Activated T-cell treated with anti-CD3 and anti-CD28 coated beads, Interleukin-2, amount 50 U/mL, for 4 hours (primary cell): ENCODE measurements at regions not wholly inside any gene's neighbourhood (a gene's known extent, or its start where the extent isn't known, plus 50 kb on each side); places are given as distances from the start of the nearest gene placed in this dataset.
"Not testable (repeated sequence)": the region's sequence is repeated elsewhere in the genome, so short reads cannot be mapped to it uniquely, and the experiment has no call there.

Experiments
- ATAC-seq, 2 donors: fragments of 200-7000 bp; cut with Tn5 transposase; one replicate each; pipeline ENCODE4 v1.10.0; 2021
- DNase-seq: peaks from one replicate; pipeline ENCODE4 v3.0.0-alpha.2; 2020
- H3K27me3 Mint-ChIP-seq: one replicate; pipeline ENCODE4 v1.8.0; 2021; ENCODE audit warnings: low read depth, mixed read lengths
- H3K36me3 Mint-ChIP-seq: one replicate; pipeline ENCODE4 v1.8.0; 2022; ENCODE audit warnings: mixed read lengths; ENCODE audit not compliant: insufficient read depth
- H3K4me1 Mint-ChIP-seq: one replicate; pipeline ENCODE4 v1.8.0; 2021; ENCODE audit warnings: low read depth, mixed read lengths
- H3K4me3 Mint-ChIP-seq: one replicate; pipeline ENCODE4 v1.8.0; 2021; ENCODE audit warnings: mild to moderate bottlenecking, moderate library complexity, mixed read lengths
- H3K9me3 Mint-ChIP-seq: one replicate; pipeline ENCODE4 v1.8.0; 2021; ENCODE audit warnings: mixed read lengths

DNA sequence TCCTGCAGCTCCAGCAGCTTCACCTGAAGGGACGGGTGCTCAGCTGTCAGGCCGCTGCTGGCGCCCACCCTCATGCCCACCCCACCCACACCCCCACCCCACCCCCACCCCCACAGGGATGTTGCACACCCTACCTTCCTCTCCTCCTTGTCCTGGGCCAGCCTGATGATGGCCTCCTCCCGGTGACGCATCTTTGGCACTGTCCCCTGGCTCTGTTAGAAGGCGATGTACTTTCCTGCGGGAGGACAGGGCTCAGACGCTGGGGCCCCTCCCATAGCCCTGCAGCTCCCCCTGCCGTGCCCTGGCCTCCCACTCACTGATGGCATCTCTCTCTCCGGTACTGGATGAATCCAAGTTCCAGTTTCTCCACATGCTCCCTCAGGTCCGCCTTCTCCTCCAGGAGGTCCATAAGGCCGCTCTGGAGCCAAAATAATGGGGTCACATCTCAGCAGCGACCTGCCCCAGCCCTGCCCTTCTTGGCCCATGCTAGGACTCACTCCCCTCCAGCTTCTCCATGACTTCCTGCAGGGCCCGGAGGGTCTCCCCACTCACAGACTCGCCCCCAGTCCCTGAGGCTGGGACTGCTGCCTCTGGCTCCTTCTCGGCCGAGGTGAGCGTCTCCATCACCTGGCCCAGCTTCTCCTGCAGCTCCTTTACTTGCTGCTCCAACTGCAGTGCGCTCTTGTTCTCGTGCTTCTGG lies 55.2 kb downstream of the GOLGA8B start:
- not testable (repeated sequence) for H3K36me3 Mint-ChIP-seq, H3K9me3 Mint-ChIP-seq, ATAC-seq, H3K4me3 Mint-ChIP-seq, H3K27me3 Mint-ChIP-seq, H3K4me1 Mint-ChIP-seq, DNase-seq

DNA sequence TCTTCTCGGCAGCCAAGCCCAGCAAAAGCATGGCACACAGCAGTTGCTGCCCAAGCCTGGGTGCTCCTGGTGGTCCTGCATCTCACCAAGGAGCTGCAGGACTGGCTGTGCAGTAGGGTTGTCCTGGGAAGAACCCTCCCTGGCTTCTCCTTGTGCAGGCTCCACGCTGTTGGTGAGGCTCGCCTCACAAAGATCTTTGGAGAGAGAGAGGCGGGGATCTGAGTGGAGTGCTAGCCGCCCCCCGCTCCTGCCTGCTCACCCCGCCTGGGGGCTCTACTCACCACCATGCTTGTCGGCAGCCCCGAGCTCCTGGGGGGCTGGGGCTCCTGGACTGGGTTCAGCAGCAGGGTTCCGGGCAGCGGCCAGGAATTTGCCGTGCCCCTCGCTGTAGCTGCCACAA lies 55.8 kb downstream of the GOLGA8B start:
- not testable (repeated sequence) for ATAC-seq, DNase-seq, H3K4me3 Mint-ChIP-seq, H3K9me3 Mint-ChIP-seq, H3K36me3 Mint-ChIP-seq, H3K27me3 Mint-ChIP-seq, H3K4me1 Mint-ChIP-seq

DNA sequence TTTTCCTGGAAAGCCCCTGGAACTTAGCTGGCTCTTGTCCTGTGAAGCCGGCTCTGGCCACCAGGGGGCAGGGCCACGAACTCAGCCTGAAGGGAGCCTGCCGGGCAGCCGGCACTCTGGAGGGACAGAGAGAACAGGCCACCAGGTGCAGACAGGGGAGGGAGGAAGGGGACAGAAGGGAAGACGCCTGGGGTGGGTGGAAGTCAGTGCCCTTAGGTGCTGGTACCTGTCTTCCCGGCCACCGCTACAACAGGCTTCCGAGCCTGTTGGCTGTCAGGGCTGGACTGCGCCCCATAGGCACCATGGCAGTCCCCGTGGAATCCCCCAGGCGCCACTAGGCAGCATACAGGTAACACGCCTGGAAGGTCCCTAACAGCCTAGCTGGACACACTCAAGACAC lies 59.6 kb downstream of the GOLGA8B start:
- H3K9me3 Mint-ChIP-seq, DNase-seq, H3K36me3 Mint-ChIP-seq, H3K4me3 Mint-ChIP-seq, ATAC-seq, H3K27me3 Mint-ChIP-seq, H3K4me1 Mint-ChIP-seq: not testable (repeated sequence)

DNA sequence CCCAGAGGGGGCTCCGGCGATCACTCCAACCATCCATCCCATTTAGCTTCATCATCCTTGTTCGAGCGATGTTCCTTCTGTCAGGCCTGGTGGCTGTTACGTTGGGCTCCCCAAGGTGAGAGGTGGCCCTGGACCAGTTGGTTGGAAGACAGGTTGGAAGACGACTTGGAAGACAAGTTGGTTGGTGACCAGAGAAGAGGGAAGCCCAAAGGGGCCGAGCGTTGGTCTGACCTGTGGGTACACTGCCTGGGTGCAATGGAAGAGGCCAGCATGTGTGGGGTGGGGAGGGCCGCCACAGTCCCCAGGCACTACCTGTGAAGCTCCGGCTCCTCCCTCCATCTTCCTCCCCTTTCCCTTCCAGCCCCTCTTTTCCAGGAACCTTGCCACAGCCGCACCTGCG lies 60.9 kb downstream of the GOLGA8B start:
- not testable (repeated sequence) for H3K9me3 Mint-ChIP-seq, H3K4me3 Mint-ChIP-seq, H3K4me1 Mint-ChIP-seq, ATAC-seq, H3K36me3 Mint-ChIP-seq, H3K27me3 Mint-ChIP-seq, DNase-seq

DNA sequence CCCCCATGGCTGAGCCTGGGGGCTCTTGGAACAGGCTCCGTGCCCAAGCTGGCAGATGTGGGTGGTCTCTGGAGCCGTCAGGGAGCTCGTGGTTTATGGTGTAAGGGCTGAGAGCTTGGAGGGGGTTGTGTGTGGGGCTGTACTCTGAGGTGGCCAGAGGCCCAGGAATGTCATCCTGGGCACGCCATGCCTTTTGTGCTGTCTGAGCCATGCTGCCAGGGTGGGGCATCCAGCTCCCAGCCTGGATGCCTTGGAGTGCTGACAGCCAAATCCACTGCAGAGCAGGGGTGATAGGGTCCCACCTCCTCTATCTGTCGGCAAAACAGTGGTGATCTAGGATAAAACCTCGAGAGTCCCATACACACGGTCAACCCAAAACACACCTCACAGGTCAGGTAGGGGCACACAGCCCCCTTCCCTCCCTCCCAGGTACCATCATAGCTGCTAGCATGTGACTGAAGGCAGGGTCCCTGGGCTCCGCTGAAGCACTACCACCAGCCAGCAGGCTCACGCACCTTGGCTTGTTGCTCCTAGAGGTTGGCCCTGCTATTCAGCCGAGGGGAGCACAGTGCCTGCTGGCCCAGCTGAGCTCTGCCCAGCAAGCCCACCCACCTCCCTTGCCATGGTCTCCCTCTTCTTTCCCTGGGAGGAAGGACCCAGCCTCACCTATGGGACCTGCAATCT lies 61.5 kb downstream of the GOLGA8B start:
- H3K36me3 Mint-ChIP-seq, H3K27me3 Mint-ChIP-seq, H3K4me3 Mint-ChIP-seq, H3K4me1 Mint-ChIP-seq, ATAC-seq, DNase-seq, H3K9me3 Mint-ChIP-seq: not testable (repeated sequence)

DNA sequence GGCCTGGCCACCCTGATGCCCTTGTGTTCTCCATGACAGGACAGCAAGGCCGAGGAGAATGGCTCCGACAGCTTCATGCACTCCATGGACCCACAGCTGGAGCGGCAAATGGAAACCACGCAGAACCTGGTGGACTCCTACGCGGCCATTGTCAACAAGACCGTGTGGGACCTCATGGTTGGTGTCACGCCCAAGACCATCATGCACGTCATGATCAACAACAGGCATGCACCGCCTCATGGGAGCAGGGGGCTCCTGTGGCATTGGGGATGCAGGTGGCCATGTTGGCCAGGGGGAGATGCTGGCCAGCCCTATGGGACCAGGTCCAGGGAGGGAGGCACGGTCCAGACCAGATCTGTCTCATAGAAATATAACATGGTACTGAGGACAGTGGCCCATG lies 62.9 kb downstream of the GOLGA8B start:
- ATAC-seq, result no peak
- Mint-ChIP-seq H3K4me1 (peaks cover under 1% of the 10 kb centered on the region), H3K9me3 (no peaks in the 10 kb centered on the region), H3K4me3 (no peak overlapping the region), H3K27me3 (peaks cover 15% of the 10 kb centered on the region), H3K36me3 (no peaks in the 10 kb centered on the region)
- DNase-seq, result no peak

DNA sequence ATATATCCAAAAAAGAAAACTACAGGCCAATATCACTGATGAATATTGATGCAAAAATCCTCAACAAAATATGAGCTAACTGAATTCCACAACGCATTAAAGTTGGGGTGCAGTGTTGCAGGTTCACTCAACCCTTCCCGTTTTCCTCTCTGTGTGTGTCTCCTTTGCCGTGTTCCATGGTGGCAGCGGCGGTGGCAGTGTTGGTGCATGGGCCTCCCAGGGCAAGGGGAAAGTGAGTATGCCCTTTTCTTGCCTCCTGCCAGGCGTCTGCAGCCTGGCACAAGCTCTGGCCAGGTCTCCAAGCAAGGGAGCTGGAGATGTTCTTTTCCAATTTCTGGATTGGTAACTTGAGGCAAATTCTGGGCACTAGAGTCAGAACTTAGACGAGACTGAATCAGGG lies 63.4 kb downstream of the GOLGA8B start:
- DNase-seq, result not testable (repeated sequence)

DNA sequence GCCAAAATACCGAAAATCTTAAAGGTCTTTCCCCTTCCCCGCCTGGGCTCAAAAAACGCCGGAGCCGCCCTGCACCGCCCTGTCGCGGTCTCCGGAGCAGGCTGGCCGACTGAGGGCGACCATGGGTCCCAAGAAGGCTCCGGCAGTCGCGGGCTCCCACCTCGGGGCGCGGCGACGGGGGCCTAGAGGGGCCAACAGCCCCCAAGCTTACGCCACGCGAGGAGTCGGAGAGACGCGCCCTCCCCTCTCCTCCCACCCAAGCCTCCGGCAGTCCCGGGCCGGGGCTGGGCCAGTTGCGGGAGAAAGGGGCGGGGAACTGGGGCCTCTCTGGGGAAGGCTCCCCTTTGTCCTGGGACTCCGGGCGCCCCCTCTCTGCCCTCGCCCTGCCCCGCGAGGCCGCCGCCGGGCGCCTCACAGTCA lies 69.2 kb downstream of the GOLGA8B start:
- H3K36me3 Mint-ChIP-seq, result no peaks in the 10 kb centered on the region
- ATAC-seq (peak; percentile 68), DNase-seq (no peak)
- H3K27me3 Mint-ChIP-seq, result peaks cover 55% of the 10 kb centered on the region
- H3K4me3 Mint-ChIP-seq, result peak overlapping the region; percentile 75
- no peaks in the 10 kb centered on the region for H3K9me3 Mint-ChIP-seq
- H3K4me1 Mint-ChIP-seq, result peaks cover 11% of the 10 kb centered on the region

More for the DNA sequence above, 63.4 kb downstream of the GOLGA8B start:
- not testable (repeated sequence) for ATAC-seq, H3K9me3 Mint-ChIP-seq, H3K4me3 Mint-ChIP-seq, H3K36me3 Mint-ChIP-seq, H3K4me1 Mint-ChIP-seq
- peaks cover 20% of the 10 kb centered on the region for H3K27me3 Mint-ChIP-seq

DNA sequence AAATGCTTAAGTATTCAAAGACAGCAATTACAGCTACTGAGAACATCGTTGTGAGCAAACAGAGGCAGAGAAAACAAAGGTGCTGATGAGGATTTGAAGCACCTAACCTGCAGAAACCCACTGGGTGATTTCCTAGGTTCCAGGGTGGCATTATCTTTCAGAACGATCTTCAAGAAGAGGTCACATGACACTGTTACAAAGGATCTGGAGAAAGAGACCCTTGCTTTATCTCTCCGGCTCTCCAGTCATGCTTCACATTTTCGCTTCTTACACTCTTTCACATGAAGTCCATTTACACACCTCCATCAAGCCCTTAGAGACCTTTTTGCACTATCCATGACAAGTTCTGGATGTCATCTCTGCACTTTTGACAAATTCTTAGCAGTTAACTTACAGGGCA lies 70.8 kb downstream of the GOLGA8B start:
- Mint-ChIP-seq H3K27me3 (peaks cover 60% of the 10 kb centered on the region), H3K36me3 (no peaks in the 10 kb centered on the region), H3K9me3 (no peaks in the 10 kb centered on the region), H3K4me1 (peaks cover 11% of the 10 kb centered on the region), H3K4me3 (peak overlapping the region; percentile 16)
- ATAC-seq (no peak), DNase-seq (no peak)

DNA sequence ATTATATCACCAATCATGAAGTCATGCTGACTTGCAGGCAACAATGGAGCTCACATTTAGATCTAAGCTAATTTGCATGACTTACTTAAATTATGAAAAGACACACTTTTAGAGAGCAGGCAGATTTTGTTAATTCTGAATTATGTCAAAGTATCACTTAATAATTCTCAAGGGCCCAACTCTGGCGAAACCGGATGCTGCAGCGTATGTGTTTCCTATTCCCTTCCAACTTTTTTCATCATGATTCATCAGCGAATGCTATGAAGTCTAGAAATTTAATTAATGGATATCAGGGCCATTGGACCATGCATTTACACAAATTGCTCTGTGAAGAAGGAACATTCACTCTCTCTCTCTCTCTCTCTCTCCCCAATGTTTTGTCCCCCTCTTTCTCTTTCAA lies 63.5 kb upstream of the GOLGA8A start:
- DNase-seq, result no peak
- no peak overlapping the region for H3K4me3 Mint-ChIP-seq
- no peaks in the 10 kb centered on the region for H3K9me3 Mint-ChIP-seq
- no peak for ATAC-seq
- H3K4me1 Mint-ChIP-seq, result peaks cover 3% of the 10 kb centered on the region
- peaks cover 49% of the 10 kb centered on the region for H3K27me3 Mint-ChIP-seq
- no peaks in the 10 kb centered on the region for H3K36me3 Mint-ChIP-seq

DNA sequence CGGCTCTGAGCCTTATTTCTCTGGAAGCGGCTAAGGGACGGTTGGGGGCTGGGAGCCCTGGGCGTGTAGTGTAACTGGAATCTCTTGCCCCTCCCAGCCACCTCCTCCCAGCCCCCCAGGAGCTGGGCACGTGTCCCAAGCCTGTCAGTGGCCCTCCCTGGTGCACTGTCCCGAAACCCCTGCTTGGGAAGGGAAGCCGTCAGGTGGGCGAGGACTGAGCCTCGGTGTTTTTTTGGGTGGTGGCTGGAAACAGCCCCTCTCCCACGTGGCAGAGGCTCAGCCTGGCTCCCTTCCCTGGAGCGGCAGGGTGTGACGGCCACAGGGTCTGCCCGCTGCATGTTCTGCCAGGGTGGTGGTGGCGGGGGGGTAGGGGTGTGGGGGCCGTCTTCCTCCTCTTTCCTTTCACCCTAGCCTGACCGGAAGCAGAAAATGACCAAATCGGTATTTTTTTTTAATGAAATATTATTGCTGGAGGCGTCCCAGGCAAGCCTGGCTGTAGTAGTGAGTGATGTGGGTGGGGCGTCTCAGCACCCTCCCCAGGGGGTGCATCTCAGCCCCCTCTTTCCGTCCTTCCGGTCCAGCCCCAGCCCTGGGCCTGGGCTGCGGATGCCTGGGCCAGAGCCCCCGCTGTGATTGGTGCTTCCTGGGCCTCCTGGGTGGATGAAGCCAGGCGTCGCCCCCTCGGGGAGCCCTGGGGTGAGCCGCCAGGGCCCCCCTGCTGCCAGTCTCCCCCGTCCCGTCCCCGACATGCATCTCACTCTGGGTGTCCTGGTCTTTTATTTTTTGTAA lies 58.8 kb upstream of the GOLGA8A start:
- H3K27me3 Mint-ChIP-seq, result peaks cover 64% of the 10 kb centered on the region
- no peak overlapping the region for H3K4me3 Mint-ChIP-seq
- H3K9me3 Mint-ChIP-seq, result peaks cover 3% of the 10 kb centered on the region
- no peak for ATAC-seq
- DNase-seq, result no peak
- H3K4me1 Mint-ChIP-seq, result peaks cover 3% of the 10 kb centered on the region
- H3K36me3 Mint-ChIP-seq, result no peaks in the 10 kb centered on the region

DNA sequence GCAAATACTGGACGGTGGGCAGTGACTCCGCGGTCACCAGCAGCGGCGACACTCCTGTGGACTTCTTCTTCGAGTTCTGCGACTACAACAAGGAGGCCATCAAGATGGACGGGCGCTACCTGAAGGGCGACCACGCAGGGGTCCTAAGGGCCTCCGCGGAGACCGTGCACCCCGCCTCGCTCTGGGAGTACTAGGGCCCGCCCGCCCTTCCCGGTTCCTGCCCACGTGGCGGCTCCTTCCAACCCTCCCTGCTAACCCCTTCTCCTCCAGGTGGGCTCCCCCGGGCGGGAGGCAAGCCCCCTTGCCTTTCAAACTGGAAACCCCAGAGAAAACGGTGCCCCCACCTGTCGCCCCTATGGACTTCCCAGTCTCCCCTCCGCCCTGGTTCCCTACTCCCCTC lies 58.1 kb upstream of the GOLGA8A start:
- ATAC-seq, DNase-seq, H3K36me3 Mint-ChIP-seq, H3K4me3 Mint-ChIP-seq, H3K9me3 Mint-ChIP-seq, H3K4me1 Mint-ChIP-seq: not testable (repeated sequence)
- peaks cover 66% of the 10 kb centered on the region for H3K27me3 Mint-ChIP-seq

DNA sequence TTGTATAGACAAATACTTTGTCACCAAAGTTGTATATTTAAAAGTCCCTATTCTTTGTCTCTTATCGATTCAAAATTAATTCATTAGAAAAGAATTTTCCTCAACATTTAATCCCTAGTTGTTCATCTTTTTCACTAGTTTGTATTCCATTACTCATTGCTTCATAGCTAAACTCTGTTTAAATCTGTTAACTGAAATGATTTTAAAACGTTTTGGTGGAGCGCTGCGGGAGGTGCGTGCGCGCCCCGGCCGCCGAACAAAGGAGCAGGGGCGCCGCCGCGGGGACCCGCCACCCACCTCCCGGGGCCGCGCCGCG lies 56.4 kb upstream of the GOLGA8A start:
- Mint-ChIP-seq H3K27me3 (peaks cover 67% of the 10 kb centered on the region), H3K9me3 (peaks cover 4% of the 10 kb centered on the region), H3K4me3 (no peak overlapping the region), H3K36me3 (no peaks in the 10 kb centered on the region), H3K4me1 (peaks cover 6% of the 10 kb centered on the region)
- peak in 1 of 2 donors; percentile 21 for ATAC-seq
- no peak for DNase-seq

DNA sequence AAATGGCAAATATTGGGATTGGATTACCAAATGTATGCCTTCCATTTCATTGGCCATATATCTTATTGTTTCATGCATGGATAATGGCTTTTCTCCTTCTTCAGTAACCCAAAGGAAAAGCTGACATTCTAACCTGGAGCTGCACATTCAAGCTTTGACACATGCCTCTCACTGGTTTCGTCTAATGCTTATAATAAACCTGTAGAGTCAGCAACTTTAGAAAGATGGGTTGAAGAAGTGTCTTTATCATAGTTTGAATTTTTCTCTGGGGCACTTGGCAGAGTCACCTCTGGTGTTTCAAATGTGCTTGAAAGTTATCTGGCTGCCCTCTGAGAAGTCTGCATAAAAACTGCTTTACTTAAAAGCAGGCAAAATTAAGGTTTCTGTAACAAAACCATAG lies 55.4 kb upstream of the GOLGA8A start:
- Mint-ChIP-seq H3K36me3 (no peaks in the 10 kb centered on the region), H3K27me3 (peaks cover 74% of the 10 kb centered on the region), H3K9me3 (peaks cover 4% of the 10 kb centered on the region), H3K4me3 (no peak overlapping the region), H3K4me1 (peaks cover 6% of the 10 kb centered on the region)
- DNase-seq, result no peak
- no peak for ATAC-seq

DNA sequence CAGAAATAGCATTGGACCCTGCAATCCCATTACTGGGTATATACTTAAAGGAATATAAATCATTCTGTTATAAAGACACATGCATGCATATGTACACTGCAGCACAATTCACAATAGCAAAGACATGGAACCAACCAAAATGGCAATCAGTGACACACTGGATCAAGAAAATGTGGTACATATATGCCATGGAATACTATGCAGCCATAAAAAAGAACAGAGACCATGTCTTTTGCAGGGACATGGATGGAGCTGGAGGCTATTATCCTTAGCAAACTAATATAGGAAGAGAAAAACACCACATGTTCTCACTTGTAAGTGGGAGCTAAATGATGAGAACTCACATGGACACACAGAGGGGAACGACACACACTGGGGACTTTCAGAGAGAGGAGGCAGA lies 53.9 kb upstream of the GOLGA8A start:
- H3K27me3 Mint-ChIP-seq, result peaks cover 72% of the 10 kb centered on the region
- H3K4me1 Mint-ChIP-seq, H3K4me3 Mint-ChIP-seq, H3K9me3 Mint-ChIP-seq, DNase-seq, H3K36me3 Mint-ChIP-seq, ATAC-seq: not testable (repeated sequence)
